HG03175 (cell line): ENCODE measurements at regions not wholly inside any gene's neighbourhood (a gene's known extent, or its start where the extent isn't known, plus 50 kb on each side); places are given as distances from the start of the nearest gene placed in this dataset.

Experiments
- ATAC-seq: cut with Tn5 transposase; IDR thresholded peaks from one replicate; pipeline ENCODE4 v1.9.1; 2021; ENCODE audit warnings: mild to moderate bottlenecking, moderate library complexity; ENCODE audit not compliant: unreplicated experiment

- no peak for ATAC-seq
Measured at GRCh38 chr20:40495956-40496355, 193.1 kb downstream of the MAFB start.

GRCh38 chr20:40494248-40494647 is 194.8 kb downstream of the MAFB start:
- ATAC-seq: no peak

GRCh38 chr20:40493549-40493948 is 195.5 kb downstream of the MAFB start:
- ATAC-seq: no peak

- no peak for ATAC-seq
Measured at GRCh38 chr20:40493071-40493470, 196.0 kb downstream of the MAFB start.

- no peak for ATAC-seq
Measured at GRCh38 chr20:40491009-40491590, 197.9 kb downstream of the MAFB start.

- ATAC-seq: no peak
Measured at GRCh38 chr20:40489886-40490285, 199.2 kb downstream of the MAFB start.

- no peak for ATAC-seq
Measured at GRCh38 chr20:40488401-40488800, 200.6 kb downstream of the MAFB start.

GRCh38 chr20:40486297-40486696 is 202.7 kb downstream of the MAFB start:
- ATAC-seq: no peak

GRCh38 chr20:40481743-40482458 is 207.1 kb downstream of the MAFB start:
- ATAC-seq: no peak

GRCh38 chr20:40481337-40481736 is 207.7 kb downstream of the MAFB start:
- no peak for ATAC-seq

- ATAC-seq: no peak
Measured at GRCh38 chr20:40477805-40478204, 211.2 kb downstream of the MAFB start.

GRCh38 chr20:40476461-40476860 is 212.6 kb downstream of the MAFB start:
- ATAC-seq: no peak

GRCh38 chr20:40472905-40473304 is 216.1 kb downstream of the MAFB start:
- no peak for ATAC-seq

GRCh38 chr20:40471261-40471629 is 217.8 kb downstream of the MAFB start:
- ATAC-seq: no peak

GRCh38 chr20:40470445-40471260 is 218.4 kb downstream of the MAFB start:
- ATAC-seq: no peak

- no peak for ATAC-seq
Measured at GRCh38 chr20:40468759-40469158, 220.3 kb downstream of the MAFB start.

GRCh38 chr20:40467703-40468411 is 221.2 kb downstream of the MAFB start:
- ATAC-seq: no peak

- no peak for ATAC-seq
Measured at GRCh38 chr20:40467067-40467466, 222.0 kb downstream of the MAFB start.

GRCh38 chr20:40464731-40465208 is 224.3 kb downstream of the MAFB start:
- no peak for ATAC-seq

- ATAC-seq: no peak
Measured at GRCh38 chr20:40463171-40463570, 225.9 kb downstream of the MAFB start.

GRCh38 chr20:40462566-40462965 is 226.5 kb downstream of the MAFB start:
- ATAC-seq: no peak
